DMS153 (cell line): ENCODE measurements at regions not wholly inside any gene's neighbourhood (a gene's known extent, or its start where the extent isn't known, plus 50 kb on each side); places are given as distances from the start of the nearest gene placed in this dataset.
"Not testable (repeated sequence)": the region's sequence is repeated elsewhere in the genome, so short reads cannot be mapped to it uniquely, and the experiment has no call there.

Experiments used
- DNase-seq: peaks from one replicate; lab custom pipeline; 2025; lab: John Stamatoyannopoulos, UW

DNA sequence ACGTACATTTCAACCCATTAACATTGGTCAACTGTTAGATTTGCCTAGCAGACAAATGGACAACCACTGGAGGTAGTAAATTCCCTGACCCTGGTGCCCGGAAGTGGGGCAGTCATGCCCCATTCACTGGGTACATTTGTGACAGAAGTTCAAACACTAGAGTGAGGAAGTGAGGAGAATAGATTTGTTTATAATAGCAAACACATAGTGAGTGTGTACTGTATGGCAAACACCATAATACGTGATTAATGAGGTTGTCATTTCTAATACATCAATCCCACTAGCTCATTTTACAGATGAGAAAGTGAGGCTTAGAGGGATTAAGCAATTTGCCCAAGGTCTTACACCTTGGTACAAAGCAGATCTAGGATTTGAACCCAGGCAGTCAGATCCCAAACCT, 181.9 kb upstream of the MKLN1 start:
- DNase-seq, result peak; percentile 49

DNA sequence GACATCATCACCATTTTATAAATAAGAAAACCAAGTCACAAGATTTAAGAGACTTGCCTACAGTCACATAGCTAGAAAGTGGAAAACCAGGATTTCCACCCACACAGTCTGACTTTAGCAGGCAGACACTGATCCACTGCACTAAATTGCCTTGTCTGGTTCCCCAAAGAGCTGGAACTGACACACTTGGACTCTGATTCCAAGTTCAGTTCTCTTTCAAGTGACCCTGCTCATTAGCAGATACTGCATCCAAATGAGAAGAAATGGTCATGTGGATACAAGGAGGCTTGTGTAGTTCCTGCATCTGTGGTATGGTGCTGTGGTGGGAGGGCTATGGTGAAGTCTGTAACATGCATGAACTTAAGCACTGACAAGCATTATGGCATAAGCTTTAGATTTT, 180.1 kb upstream of the MKLN1 start:
- DNase-seq, result no peak

GRCh38 chr7:131148258-131148657, 179.4 kb upstream of the MKLN1 start:
- DNase-seq, result no peak

GRCh38 chr7:131148708-131149428, 178.8 kb upstream of the MKLN1 start:
- DNase-seq, result no peak

DNA sequence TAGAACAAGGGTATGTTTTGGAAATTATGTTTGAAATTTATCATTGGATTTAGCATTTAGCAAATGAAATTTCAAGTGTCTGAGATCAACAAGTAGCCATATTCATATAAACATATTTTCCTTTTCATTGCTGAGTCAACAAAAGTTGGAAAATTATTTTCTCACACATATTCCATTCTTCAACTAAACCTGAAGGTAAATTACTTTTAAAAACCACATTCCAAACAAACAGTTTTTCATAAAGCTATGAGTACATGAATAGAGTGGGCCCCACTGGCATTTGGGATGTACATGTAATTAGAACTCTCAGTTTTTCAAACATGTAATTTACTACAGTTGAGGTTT, 178.3 kb upstream of the MKLN1 start:
- no peak for DNase-seq

DNA sequence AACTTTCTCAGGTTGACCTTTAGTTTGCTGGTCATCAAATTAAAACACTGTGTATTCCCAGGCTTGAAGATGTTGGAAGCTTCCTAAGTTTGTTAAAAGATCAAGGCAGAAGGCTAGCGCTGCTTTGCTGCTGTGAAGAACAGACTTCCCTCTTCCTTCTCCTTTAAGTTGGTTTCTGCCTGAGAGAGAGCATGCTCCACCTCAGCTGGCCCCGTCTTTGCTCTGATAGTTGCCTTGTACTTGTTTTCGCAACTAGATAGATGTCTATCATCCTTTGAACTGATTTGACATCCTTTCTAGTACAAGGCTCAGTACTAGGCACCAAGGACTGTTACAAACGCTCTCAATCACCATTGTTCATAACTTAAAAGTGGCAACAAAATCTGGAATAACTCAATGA, 177.8 kb upstream of the MKLN1 start:
- no peak for DNase-seq

GRCh38 chr7:131151034-131151433, 176.6 kb upstream of the MKLN1 start:
- DNase-seq, result no peak

GRCh38 chr7:131152766-131153165, 174.9 kb upstream of the MKLN1 start:
- DNase-seq, result no peak

GRCh38 chr7:131154380-131154779, 173.3 kb upstream of the MKLN1 start:
- DNase-seq, result no peak

- no peak for DNase-seq
Observed at GRCh38 chr7:131157530-131158243, 170.0 kb upstream of the MKLN1 start.

DNA sequence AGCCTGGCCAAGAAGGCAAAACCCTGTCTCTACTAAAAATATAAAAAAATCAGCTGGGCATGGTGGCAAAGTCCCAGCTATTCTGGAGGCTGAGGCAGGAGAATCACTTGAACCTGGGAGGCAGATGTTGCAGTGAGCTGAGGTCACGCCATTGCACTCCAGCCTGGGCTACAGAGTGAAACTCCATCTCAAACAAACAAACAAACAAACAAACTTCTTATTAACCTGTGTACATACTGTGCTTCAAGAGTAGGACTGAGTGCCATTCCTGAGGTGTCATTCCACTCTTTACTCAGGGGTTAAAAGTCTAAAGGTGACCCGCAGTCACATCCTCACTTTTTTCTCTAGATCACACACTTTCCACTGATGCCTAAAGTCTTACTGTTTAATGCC, 169.4 kb upstream of the MKLN1 start:
- not testable (repeated sequence) for DNase-seq

GRCh38 chr7:131159961-131160361, 167.7 kb upstream of the MKLN1 start:
- DNase-seq, result no peak

- DNase-seq, result no peak
Observed at GRCh38 chr7:131161103-131161502, 166.6 kb upstream of the MKLN1 start.

GRCh38 chr7:131164025-131164925, 163.4 kb upstream of the MKLN1 start:
- no peak for DNase-seq

DNA sequence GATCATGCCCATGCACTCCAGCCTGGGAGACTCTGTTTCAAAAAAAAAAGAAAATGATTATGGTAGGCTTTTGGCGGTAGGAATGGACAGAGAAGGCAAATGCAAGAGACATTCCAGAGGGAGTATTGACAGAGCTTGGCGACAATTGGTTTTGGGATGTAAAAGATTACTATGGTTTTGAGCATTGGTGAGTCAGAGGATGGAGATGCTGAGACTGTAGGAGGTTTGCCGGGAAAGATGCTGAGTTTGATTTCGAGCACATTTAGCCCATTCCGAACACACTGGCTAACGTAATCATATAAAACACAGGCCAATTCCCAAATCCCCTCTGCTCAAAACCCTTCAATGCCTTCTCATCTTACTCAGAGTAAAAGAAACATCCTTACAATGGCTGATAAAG, 161.6 kb upstream of the MKLN1 start:
- no peak for DNase-seq

- DNase-seq, result no peak
Observed at GRCh38 chr7:131170440-131171271, 157.0 kb upstream of the MKLN1 start.

DNA sequence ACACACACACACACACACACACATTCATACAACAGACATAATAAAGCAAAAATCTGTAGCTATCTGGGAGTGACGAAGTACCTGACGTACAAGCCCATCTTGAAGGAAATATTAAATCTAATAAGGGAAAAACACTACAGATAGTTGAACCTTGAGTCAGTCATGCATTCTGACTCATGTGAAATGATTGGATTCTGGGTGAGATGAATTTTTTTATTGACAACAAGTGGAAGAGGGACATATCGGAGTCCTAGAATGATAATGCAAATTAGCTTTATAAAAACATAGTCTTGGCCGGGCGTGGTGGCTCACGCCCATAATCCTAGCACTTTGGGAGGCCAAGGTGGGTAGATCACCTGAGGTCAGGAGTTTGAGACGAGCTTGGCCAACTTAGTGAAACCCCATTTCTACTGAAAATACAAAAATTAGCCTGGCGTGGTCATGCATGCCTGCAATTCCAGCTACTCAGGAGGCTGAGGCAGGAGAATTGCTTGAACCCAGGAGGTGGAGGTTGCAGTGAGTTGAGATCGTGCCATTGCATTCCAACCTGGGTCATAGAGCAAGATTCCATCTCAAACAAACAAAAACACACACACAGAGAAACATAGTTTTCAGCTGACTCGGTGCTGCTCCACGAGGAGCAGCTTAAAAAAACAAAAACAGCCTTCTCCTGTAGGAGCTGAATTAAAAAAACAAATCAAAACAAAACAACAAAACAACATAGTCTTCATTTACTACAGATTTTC, 154.4 kb upstream of the MKLN1 start:
- DNase-seq, result no peak

DNA sequence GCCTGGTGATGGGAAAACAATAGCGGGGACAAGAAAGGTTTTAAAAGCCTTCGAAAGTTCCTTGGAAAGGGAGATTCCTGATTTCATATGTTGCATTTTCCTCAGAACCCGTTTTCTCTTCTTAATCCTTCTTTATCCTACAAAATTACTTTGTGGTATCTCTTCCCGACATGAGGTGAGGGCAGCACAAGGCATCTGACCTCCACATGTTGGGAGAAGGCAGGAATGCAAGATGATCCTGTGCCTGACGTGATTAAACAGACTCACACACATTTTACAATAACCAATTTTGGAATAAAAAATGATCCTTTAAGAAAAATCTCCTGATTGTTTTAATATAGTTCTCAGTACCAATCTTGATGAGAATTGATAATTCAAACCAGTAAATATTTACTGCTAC, 153.3 kb upstream of the MKLN1 start:
- DNase-seq, result no peak

DNA sequence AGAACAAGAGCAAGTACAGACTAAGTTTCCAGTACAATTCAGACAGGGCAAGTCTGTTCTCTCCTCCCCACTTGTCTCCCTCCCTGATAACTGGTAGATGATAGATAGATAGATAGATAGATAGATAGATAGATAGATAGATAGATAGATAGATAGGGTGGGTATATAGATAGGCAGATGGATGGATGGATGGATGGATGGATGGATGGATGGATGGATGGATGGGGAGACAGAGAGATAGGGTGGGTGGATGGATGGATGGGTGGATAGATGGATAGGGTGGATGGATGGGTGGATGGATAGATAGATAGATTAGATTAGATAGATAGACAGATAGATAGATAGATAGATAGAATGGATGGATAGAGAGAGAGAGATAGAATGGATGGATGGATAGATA, 152.8 kb upstream of the MKLN1 start:
- DNase-seq, result no peak

- no peak for DNase-seq
Observed at GRCh38 chr7:131182446-131183058, 145.1 kb upstream of the MKLN1 start.

DNA sequence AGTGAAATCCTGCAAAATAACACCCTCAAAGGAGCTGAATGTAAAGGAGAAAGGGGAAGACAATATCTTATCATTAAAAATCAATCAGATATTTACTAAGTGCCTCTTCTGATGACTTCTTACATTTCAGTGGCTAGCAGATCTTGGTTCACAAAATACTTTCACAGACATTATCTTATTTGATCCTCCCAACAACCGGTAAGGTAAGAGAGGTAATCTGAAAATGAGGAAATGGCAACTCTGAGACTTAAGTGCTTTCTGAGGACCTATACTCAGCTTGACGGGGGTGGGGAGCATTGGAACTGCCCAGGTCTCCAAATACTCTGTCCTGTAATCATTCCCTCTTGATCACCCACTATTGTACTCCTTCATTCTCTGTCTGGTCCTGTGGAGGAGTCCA, 144.6 kb upstream of the MKLN1 start:
- no peak for DNase-seq
